ENCODE measurements at regions not wholly inside any gene's neighbourhood (a gene's known extent, or its start where the extent isn't known, plus 50 kb on each side); places are given as distances from the start of the nearest gene placed in this dataset.

- TF ChIP-seq CTCF (IDR thresholded peaks at IDR 0.05), result no peak
- no peaks in the 10 kb centered on the region for H3K27me3 ChIP-seq (replicated peaks; ENCODE audit: insufficient read depth)
- no peaks in the 10 kb centered on the region for H3K9me3 ChIP-seq
- no peaks in the 10 kb centered on the region for H3K36me3 ChIP-seq
- DNase-seq (ENCODE audit: low spot score) (no peak), ATAC-seq (ENCODE audit: insufficient number of reproducible peaks, low FRiP score, low read depth) (no peak)
- no peak overlapping the region for H3K4me3 ChIP-seq
- H3K27ac ChIP-seq, result no peak overlapping the region
- H3K4me1 ChIP-seq (ENCODE audit: control insufficient read depth in 1 of 2, low read depth in 2 of 2), result no peaks in the 10 kb centered on the region
Observed at GRCh38 chr9:20119566-20119965, 330.7 kb upstream of the SLC24A2 start.

GRCh38 chr9:20117986-20118385 lies 329.1 kb upstream of the SLC24A2 start:
- TF ChIP-seq CTCF (IDR thresholded peaks at IDR 0.05), result no peak
- ATAC-seq (ENCODE audit: insufficient number of reproducible peaks, low FRiP score, low read depth) (no peak), DNase-seq (ENCODE audit: low spot score) (no peak)
- Histone ChIP-seq H3K27ac (no peak overlapping the region), H3K36me3 (no peaks in the 10 kb centered on the region), H3K9me3 (no peaks in the 10 kb centered on the region), H3K27me3 (replicated peaks; ENCODE audit: insufficient read depth) (no peaks in the 10 kb centered on the region), H3K4me3 (no peak overlapping the region), H3K4me1 (ENCODE audit: control insufficient read depth in 1 of 2, low read depth in 2 of 2) (no peaks in the 10 kb centered on the region)

- Histone ChIP-seq H3K9me3 (no peaks in the 10 kb centered on the region), H3K27me3 (replicated peaks; ENCODE audit: insufficient read depth) (no peaks in the 10 kb centered on the region), H3K27ac (no peak overlapping the region), H3K36me3 (no peaks in the 10 kb centered on the region), H3K4me3 (no peak overlapping the region), H3K4me1 (ENCODE audit: control insufficient read depth in 1 of 2, low read depth in 2 of 2) (no peaks in the 10 kb centered on the region)
- ATAC-seq (ENCODE audit: insufficient number of reproducible peaks, low FRiP score, low read depth) (no peak), DNase-seq (ENCODE audit: low spot score) (no peak)
- TF ChIP-seq CTCF (IDR thresholded peaks at IDR 0.05), result no peak
Observed at GRCh38 chr9:20117482-20117881, 328.6 kb upstream of the SLC24A2 start.

DNA sequence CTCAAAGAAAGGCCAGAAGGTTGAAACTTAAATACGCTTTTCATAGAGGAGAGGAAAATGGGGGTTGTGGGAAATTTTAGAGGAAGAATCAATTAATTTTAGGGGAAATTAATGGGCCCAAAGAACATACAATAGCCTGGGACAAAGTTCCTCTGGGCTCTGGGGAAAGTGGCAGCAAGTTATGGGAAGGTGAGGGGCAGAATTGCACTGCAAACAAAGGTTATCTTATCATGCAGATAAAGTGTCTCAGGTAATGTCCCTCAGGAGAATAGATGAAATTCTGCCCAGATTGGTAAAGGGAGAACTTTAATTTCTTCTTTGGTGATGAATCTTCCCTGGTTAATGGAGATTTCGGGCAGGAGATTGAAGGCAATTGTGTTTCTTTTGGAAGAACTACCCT lies 326.1 kb upstream of the SLC24A2 start:
- no peaks in the 10 kb centered on the region for H3K36me3 ChIP-seq
- H3K27me3 ChIP-seq (replicated peaks; ENCODE audit: insufficient read depth), result no peaks in the 10 kb centered on the region
- TF ChIP-seq CTCF (IDR thresholded peaks at IDR 0.05), result no peak
- DNase-seq (ENCODE audit: low spot score) (no peak), ATAC-seq (ENCODE audit: insufficient number of reproducible peaks, low FRiP score, low read depth) (no peak)
- H3K4me1 ChIP-seq (ENCODE audit: control insufficient read depth in 1 of 2, low read depth in 2 of 2), result no peaks in the 10 kb centered on the region
- H3K4me3 ChIP-seq, result no peak overlapping the region
- no peaks in the 10 kb centered on the region for H3K9me3 ChIP-seq
- no peak overlapping the region for H3K27ac ChIP-seq

DNA sequence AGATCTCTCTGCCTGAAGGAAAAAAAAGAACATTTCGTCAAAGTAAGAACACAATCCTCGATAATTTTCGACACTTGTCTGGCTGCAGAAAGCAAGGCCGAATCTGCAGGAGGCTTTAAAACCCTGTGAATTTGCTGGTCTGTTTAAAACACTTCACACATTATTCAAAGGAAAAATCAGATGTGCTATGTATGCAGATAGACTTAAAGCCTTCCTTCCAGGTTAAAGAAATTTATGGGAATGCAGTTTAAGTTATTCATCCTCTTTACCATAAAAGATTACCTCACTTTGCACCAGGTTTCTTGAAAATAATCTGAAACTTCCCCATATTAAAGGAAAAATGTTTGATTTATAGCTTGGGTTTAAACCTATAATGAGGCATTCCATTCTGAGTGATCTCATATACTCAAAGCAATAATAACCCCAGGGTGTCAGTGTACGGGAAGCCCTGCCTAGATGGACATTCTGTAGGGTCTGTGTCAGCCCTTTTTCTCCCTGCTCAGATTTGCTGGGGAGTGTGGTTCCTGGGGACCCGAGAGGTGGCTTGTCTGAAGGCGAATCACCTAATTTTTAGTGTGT lies 323.5 kb upstream of the SLC24A2 start:
- no peak overlapping the region for H3K27ac ChIP-seq

More for the DNA sequence above, 323.5 kb upstream of the SLC24A2 start:
- TF ChIP-seq CTCF (IDR thresholded peaks at IDR 0.05), result no peak
- ATAC-seq (ENCODE audit: insufficient number of reproducible peaks, low FRiP score, low read depth), result no peak
- Histone ChIP-seq H3K9me3 (no peaks in the 10 kb centered on the region), H3K27me3 (replicated peaks; ENCODE audit: insufficient read depth) (no peaks in the 10 kb centered on the region), H3K4me1 (ENCODE audit: control insufficient read depth in 1 of 2, low read depth in 2 of 2) (no peaks in the 10 kb centered on the region), H3K4me3 (no peak overlapping the region), H3K36me3 (no peaks in the 10 kb centered on the region)
- no peak for DNase-seq (ENCODE audit: low spot score)
